ENCODE measurements at regions not wholly inside any gene's neighbourhood (a gene's known extent, or its start where the extent isn't known, plus 50 kb on each side); places are given as distances from the start of the nearest gene placed in this dataset.

DNA sequence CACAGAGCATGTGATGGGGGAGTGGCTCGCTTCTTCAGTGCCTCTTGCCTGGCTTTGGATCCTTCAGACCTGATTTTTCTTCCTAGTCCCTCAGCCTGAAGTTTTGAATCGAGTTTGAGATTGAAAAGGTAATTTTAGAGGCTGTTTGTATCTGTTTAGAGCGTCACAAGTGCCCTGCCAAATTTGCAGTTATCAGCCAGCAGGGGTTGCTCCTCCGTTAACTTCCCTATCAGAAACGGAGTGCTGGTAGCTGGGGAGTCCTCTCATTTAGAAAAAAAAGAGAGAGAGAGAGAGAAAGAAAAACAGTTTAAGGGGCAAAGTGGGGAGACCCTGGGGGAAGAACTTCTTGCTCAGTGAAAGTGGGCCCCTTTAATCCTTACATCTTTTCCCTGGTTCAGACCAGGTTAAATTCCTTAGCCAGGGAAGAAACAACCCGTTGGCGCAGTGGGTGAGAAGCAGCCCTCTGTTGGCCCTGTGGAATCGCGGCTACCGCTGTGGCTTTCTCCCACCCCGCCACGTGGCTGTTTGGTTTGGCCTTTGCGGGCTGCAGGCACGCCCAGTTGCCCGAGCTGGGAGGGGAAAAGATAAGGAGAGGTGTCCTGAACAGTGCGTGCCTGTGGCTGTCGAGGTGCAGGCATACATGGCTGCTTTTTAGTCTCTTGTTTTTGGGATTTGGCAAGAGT lies 576.7 kb upstream of the ACO1 start:
- peak; percentile 39; the same call in 1 of the 2 replicates for TF ChIP-seq CTCF (IDR thresholded peaks at IDR 0.05; ENCODE audit: low read length)
- TF ChIP-seq EZH2 (IDR thresholded peaks at IDR 0.05; ENCODE audit: borderline replicate concordance, low read length), result no peak
